Lower leg skin (tissue), 3 donors: ENCODE measurements at regions not wholly inside any gene's neighbourhood (a gene's known extent, or its start where the extent isn't known, plus 50 kb on each side); places are given as distances from the start of the nearest gene placed in this dataset.

ENCODE experiments used
- POLR2A ChIP-seq, 2 donors: fragments of 450-650 bp; IDR thresholded peaks; one replicate each; pipeline ENCODE4 v1.6.1; 2016 to 2017; ENCODE audit warnings: antibody characterized with exemption in 2 of 2, mild to moderate bottlenecking in 1 of 2, moderate library complexity in 1 of 2
- TF ChIP-seq, protein P1 (sequence below), 3 donors: fragments of 450-650 bp; IDR thresholded peaks; one replicate each; pipeline ENCODE4 v1.5.1; 2016; ENCODE audit warnings: antibody characterized with exemption in 3 of 3, mild to moderate bottlenecking in 3 of 3, moderate library complexity in 2 of 3

DNA sequence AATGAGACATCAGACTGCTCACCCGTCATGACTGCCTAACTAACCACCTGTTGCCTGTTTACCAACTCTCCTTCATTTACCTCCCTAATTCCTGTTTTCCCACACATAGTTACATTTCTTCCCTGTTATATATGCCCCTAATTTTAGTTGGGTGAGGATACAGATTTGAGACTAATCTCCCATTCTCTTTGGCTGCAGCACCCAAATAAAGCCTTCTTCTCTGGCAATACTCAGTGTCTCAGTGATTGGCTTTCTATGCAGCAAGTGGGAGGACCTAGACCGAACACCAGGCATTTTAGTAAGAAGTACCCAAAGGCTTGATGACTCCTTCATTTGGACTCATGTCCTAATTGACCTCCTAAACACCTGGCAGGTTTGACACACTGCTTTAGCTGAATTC lies 147.2 kb downstream of the TRIB2 start:
- TF ChIP-seq, protein P1, sequence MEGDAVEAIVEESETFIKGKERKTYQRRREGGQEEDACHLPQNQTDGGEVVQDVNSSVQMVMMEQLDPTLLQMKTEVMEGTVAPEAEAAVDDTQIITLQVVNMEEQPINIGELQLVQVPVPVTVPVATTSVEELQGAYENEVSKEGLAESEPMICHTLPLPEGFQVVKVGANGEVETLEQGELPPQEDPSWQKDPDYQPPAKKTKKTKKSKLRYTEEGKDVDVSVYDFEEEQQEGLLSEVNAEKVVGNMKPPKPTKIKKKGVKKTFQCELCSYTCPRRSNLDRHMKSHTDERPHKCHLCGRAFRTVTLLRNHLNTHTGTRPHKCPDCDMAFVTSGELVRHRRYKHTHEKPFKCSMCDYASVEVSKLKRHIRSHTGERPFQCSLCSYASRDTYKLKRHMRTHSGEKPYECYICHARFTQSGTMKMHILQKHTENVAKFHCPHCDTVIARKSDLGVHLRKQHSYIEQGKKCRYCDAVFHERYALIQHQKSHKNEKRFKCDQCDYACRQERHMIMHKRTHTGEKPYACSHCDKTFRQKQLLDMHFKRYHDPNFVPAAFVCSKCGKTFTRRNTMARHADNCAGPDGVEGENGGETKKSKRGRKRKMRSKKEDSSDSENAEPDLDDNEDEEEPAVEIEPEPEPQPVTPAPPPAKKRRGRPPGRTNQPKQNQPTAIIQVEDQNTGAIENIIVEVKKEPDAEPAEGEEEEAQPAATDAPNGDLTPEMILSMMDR (IDR thresholded peaks at IDR 0.05) = no peak
- TF ChIP-seq POLR2A (IDR thresholded peaks at IDR 0.05) = no peak
